ENCODE measurements at regions not wholly inside any gene's neighbourhood (a gene's known extent, or its start where the extent isn't known, plus 50 kb on each side); places are given as distances from the start of the nearest gene placed in this dataset.

- Histone ChIP-seq H4K8ac (replicated peaks; ENCODE audit: insufficient read length, low read depth, low read length) (no peak overlapping the region), H4K5ac (ENCODE audit: insufficient read length, low read depth, low read length) (no peak overlapping the region), H3K79me2 (ENCODE audit: insufficient read depth, low read length) (no peaks in the 10 kb centered on the region), H3K4ac (ENCODE audit: low read depth, low read length) (no peak overlapping the region), H3K9me3 (ENCODE audit: control insufficient read depth, low read depth, low read length) (peaks cover 5% of the 10 kb centered on the region), H3K23me2 (ENCODE audit: insufficient read length, low read depth, low read length, poor library complexity, severe bottlenecking) (no peaks in the 10 kb centered on the region), H2BK20ac (ENCODE audit: low read depth, low read length, poor library complexity, severe bottlenecking) (no peak overlapping the region), H2BK12ac (ENCODE audit: insufficient read length, low read depth, low read length) (no peak overlapping the region), H3K18ac (ENCODE audit: insufficient read length, low read depth, low read length) (no peak overlapping the region), H4K20me1 (ENCODE audit: control insufficient read depth, insufficient read depth, insufficient read length) (no peaks in the 10 kb centered on the region), H2AK5ac (ENCODE audit: insufficient read length, low read length) (no peak overlapping the region), H3K4me1 (ENCODE audit: insufficient read depth, low read length) (no peaks in the 10 kb centered on the region), H3K27me3 (ENCODE audit: insufficient read depth, low read length) (no peaks in the 10 kb centered on the region), H3K56ac (ENCODE audit: insufficient read length, low read depth, low read length) (no peak overlapping the region), H3K27ac (ENCODE audit: insufficient read length, low read depth, low read length) (no peak overlapping the region), H2BK15ac (ENCODE audit: low read depth, low read length) (no peak overlapping the region), H3K14ac (ENCODE audit: insufficient read depth, low read length) (no peak overlapping the region), H3K79me1 (ENCODE audit: insufficient read depth, low read depth, low read length, poor library complexity, severe bottlenecking) (no peaks in the 10 kb centered on the region), H2AFZ (ENCODE audit: low read length) (no peak overlapping the region), H3K23ac (ENCODE audit: insufficient read length, low read depth, low read length) (no peak overlapping the region), H2BK5ac (ENCODE audit: insufficient read length, low read length) (no peak overlapping the region), H3K9ac (ENCODE audit: extremely low read depth, insufficient read length, low read length) (no peak overlapping the region), H2BK120ac (ENCODE audit: low read depth, low read length, poor library complexity, severe bottlenecking) (no peak overlapping the region), H3T11ph (ENCODE audit: low read length) (no peak overlapping the region), H3K4me2 (ENCODE audit: insufficient read depth, insufficient read length, low read length) (no peak overlapping the region), H4K91ac (ENCODE audit: insufficient read length, low read depth, low read length) (no peak overlapping the region)
- no peak for TF ChIP-seq CTCF (conservative IDR thresholded peaks at IDR 0.05)
- no peak overlapping the region for H3K27ac Mint-ChIP-seq
- no peak overlapping the region for H3K4me3 Mint-ChIP-seq
- H3K36me3 Mint-ChIP-seq (ENCODE audit: insufficient read depth in 1 of 3, low read depth in 3 of 3): peaks cover 6 to 11% (median 9%) of the 10 kb centered on the region in 3 experiments; a peak in 5 of 7 replicates
- DNase-seq: no peak
- peaks cover 5% of the 10 kb centered on the region; the same call in 1 of the 2 replicates for H3K27me3 Mint-ChIP-seq (ENCODE audit: low read depth)
- H3K9me3 Mint-ChIP-seq: peaks cover 0 to 7% of the 10 kb centered on the region in 2 experiments; a peak in 3 of 5 replicates
- H3K4me1 Mint-ChIP-seq: peaks cover 8 to 13% of the 10 kb centered on the region in 2 experiments
- no CpG with 5 or more reads among the region's 10 CpGs for WGBS (ENCODE audit: extremely low coverage, insufficient read length, low lambda C conversion rate)
Measured at GRCh38 chr2:16123856-16124780, 183.8 kb downstream of the MYCN start.

Data from H9 (cell line).